ENCODE measurements at regions not wholly inside any gene's neighbourhood (a gene's known extent, or its start where the extent isn't known, plus 50 kb on each side); places are given as distances from the start of the nearest gene placed in this dataset.

- no peaks in the 10 kb centered on the region for H3K9me3 ChIP-seq (ENCODE audit: control insufficient read depth, low read length)
- no peak overlapping the region for H3K4me3 ChIP-seq (ENCODE audit: extremely low read depth, insufficient read depth, low read length, poor library complexity, severe bottlenecking)
- WGBS, 2 experiments (ENCODE audit: insufficient coverage in 2 of 2): 89 to 92% methylated on average over 4 to 6 of the region's 6 CpGs
- no peak overlapping the region for H3K27ac ChIP-seq (ENCODE audit: low read depth, low read length, severe bottlenecking)
- no peaks in the 10 kb centered on the region for H3K36me3 ChIP-seq (ENCODE audit: control insufficient read depth, insufficient read depth, low read length)
- H3K4me1 ChIP-seq (ENCODE audit: control insufficient read depth, insufficient read depth, low read length, poor library complexity, severe bottlenecking): peaks cover 5% of the 10 kb centered on the region
These were observed 221.7 kb downstream of the ZNF608 start for GRCh38 chr5:124524552-124525232.

GRCh38 chr5:124523897-124524296, 222.5 kb downstream of the ZNF608 start:
- WGBS, 2 experiments (ENCODE audit: insufficient coverage in 2 of 2): 80% methylated on average over 4 of the region's 5 CpGs; no CpG with 5 or more reads in 1 of the 2 experiments

GRCh38 chr5:124522992-124523391, 223.4 kb downstream of the ZNF608 start:
- WGBS, 2 experiments (ENCODE audit: insufficient coverage in 2 of 2): 77 to 100% methylated on average over 1 of the region's 1 CpG
- Histone ChIP-seq H3K4me3 (ENCODE audit: extremely low read depth, insufficient read depth, low read length, poor library complexity, severe bottlenecking) (no peak overlapping the region), H3K36me3 (ENCODE audit: control insufficient read depth, insufficient read depth, low read length) (no peaks in the 10 kb centered on the region), H3K9me3 (ENCODE audit: control insufficient read depth, low read length) (no peaks in the 10 kb centered on the region), H3K27ac (ENCODE audit: low read depth, low read length, severe bottlenecking) (no peak overlapping the region), H3K4me1 (ENCODE audit: control insufficient read depth, insufficient read depth, low read length, poor library complexity, severe bottlenecking) (peaks cover 11% of the 10 kb centered on the region)

More at GRCh38 chr5:124523897-124524296, 222.5 kb downstream of the ZNF608 start:
- H3K36me3 ChIP-seq (ENCODE audit: control insufficient read depth, insufficient read depth, low read length): no peaks in the 10 kb centered on the region
- no peak overlapping the region for H3K4me3 ChIP-seq (ENCODE audit: extremely low read depth, insufficient read depth, low read length, poor library complexity, severe bottlenecking)
- H3K9me3 ChIP-seq (ENCODE audit: control insufficient read depth, low read length): no peaks in the 10 kb centered on the region
- peaks cover 11% of the 10 kb centered on the region for H3K4me1 ChIP-seq (ENCODE audit: control insufficient read depth, insufficient read depth, low read length, poor library complexity, severe bottlenecking)
- H3K27ac ChIP-seq (ENCODE audit: low read depth, low read length, severe bottlenecking): no peak overlapping the region

GRCh38 chr5:124521461-124522230, 224.8 kb downstream of the ZNF608 start:
- Histone ChIP-seq H3K27ac (ENCODE audit: low read depth, low read length, severe bottlenecking) (no peak overlapping the region), H3K4me1 (ENCODE audit: control insufficient read depth, insufficient read depth, low read length, poor library complexity, severe bottlenecking) (peaks cover 11% of the 10 kb centered on the region), H3K4me3 (ENCODE audit: extremely low read depth, insufficient read depth, low read length, poor library complexity, severe bottlenecking) (no peak overlapping the region), H3K36me3 (ENCODE audit: control insufficient read depth, insufficient read depth, low read length) (no peaks in the 10 kb centered on the region), H3K9me3 (ENCODE audit: control insufficient read depth, low read length) (no peaks in the 10 kb centered on the region)
- WGBS, 2 experiments (ENCODE audit: insufficient coverage in 2 of 2): 87 to 95% methylated on average over 18 to 23 of the region's 34 CpGs

- H3K4me1 ChIP-seq (ENCODE audit: control insufficient read depth, insufficient read depth, low read length, poor library complexity, severe bottlenecking): peaks cover 11% of the 10 kb centered on the region
- no peaks in the 10 kb centered on the region for H3K9me3 ChIP-seq (ENCODE audit: control insufficient read depth, low read length)
- H3K27ac ChIP-seq (ENCODE audit: low read depth, low read length, severe bottlenecking): no peak overlapping the region
- 71 to 89% methylated on average over 1 to 2 of the region's 2 CpGs for WGBS, 2 experiments (ENCODE audit: insufficient coverage in 2 of 2)
- no peaks in the 10 kb centered on the region for H3K36me3 ChIP-seq (ENCODE audit: control insufficient read depth, insufficient read depth, low read length)
- no peak overlapping the region for H3K4me3 ChIP-seq (ENCODE audit: extremely low read depth, insufficient read depth, low read length, poor library complexity, severe bottlenecking)
These were observed 227.0 kb downstream of the ZNF608 start for GRCh38 chr5:124519396-124519795.

GRCh38 chr5:124516567-124516966, 229.9 kb downstream of the ZNF608 start:
- Histone ChIP-seq H3K36me3 (ENCODE audit: control insufficient read depth, insufficient read depth, low read length) (no peaks in the 10 kb centered on the region), H3K4me3 (ENCODE audit: extremely low read depth, insufficient read depth, low read length, poor library complexity, severe bottlenecking) (no peak overlapping the region), H3K27ac (ENCODE audit: low read depth, low read length, severe bottlenecking) (no peak overlapping the region), H3K4me1 (ENCODE audit: control insufficient read depth, insufficient read depth, low read length, poor library complexity, severe bottlenecking) (peaks cover 11% of the 10 kb centered on the region), H3K9me3 (ENCODE audit: control insufficient read depth, low read length) (no peaks in the 10 kb centered on the region)
- no CpG with 5 or more reads among the region's 2 CpGs for WGBS, 2 experiments (ENCODE audit: insufficient coverage in 2 of 2)

- no peak overlapping the region for H3K4me3 ChIP-seq (ENCODE audit: extremely low read depth, insufficient read depth, low read length, poor library complexity, severe bottlenecking)
- 88 to 100% methylated on average over 1 to 2 of the region's 3 CpGs for WGBS, 2 experiments (ENCODE audit: insufficient coverage in 2 of 2)
- H3K4me1 ChIP-seq (ENCODE audit: control insufficient read depth, insufficient read depth, low read length, poor library complexity, severe bottlenecking): peaks cover 11% of the 10 kb centered on the region
- no peaks in the 10 kb centered on the region for H3K9me3 ChIP-seq (ENCODE audit: control insufficient read depth, low read length)
- no peak overlapping the region for H3K27ac ChIP-seq (ENCODE audit: low read depth, low read length, severe bottlenecking)
- no peaks in the 10 kb centered on the region for H3K36me3 ChIP-seq (ENCODE audit: control insufficient read depth, insufficient read depth, low read length)
These were observed 230.8 kb downstream of the ZNF608 start for GRCh38 chr5:124515497-124516245.

- no peaks in the 10 kb centered on the region for H3K9me3 ChIP-seq (ENCODE audit: control insufficient read depth, low read length)
- H3K4me3 ChIP-seq (ENCODE audit: extremely low read depth, insufficient read depth, low read length, poor library complexity, severe bottlenecking): no peak overlapping the region
- peaks cover 8% of the 10 kb centered on the region for H3K4me1 ChIP-seq (ENCODE audit: control insufficient read depth, insufficient read depth, low read length, poor library complexity, severe bottlenecking)
- no peaks in the 10 kb centered on the region for H3K36me3 ChIP-seq (ENCODE audit: control insufficient read depth, insufficient read depth, low read length)
- no CpG with 5 or more reads among the region's 3 CpGs for WGBS, 2 experiments (ENCODE audit: insufficient coverage in 2 of 2)
- H3K27ac ChIP-seq (ENCODE audit: low read depth, low read length, severe bottlenecking): no peak overlapping the region
These were observed 231.5 kb downstream of the ZNF608 start for GRCh38 chr5:124514956-124515355.

GRCh38 chr5:124512952-124513632, 233.3 kb downstream of the ZNF608 start:
- Histone ChIP-seq H3K4me3 (ENCODE audit: extremely low read depth, insufficient read depth, low read length, poor library complexity, severe bottlenecking) (no peak overlapping the region), H3K36me3 (ENCODE audit: control insufficient read depth, insufficient read depth, low read length) (no peaks in the 10 kb centered on the region), H3K4me1 (ENCODE audit: control insufficient read depth, insufficient read depth, low read length, poor library complexity, severe bottlenecking) (no peaks in the 10 kb centered on the region), H3K27ac (ENCODE audit: low read depth, low read length, severe bottlenecking) (no peak overlapping the region), H3K9me3 (ENCODE audit: control insufficient read depth, low read length) (no peaks in the 10 kb centered on the region)
- 96 to 100% methylated on average over 3 to 4 of the region's 5 CpGs for WGBS, 2 experiments (ENCODE audit: insufficient coverage in 2 of 2)

- no peaks in the 10 kb centered on the region for H3K4me1 ChIP-seq (ENCODE audit: control insufficient read depth, insufficient read depth, low read length, poor library complexity, severe bottlenecking)
- H3K27ac ChIP-seq (ENCODE audit: low read depth, low read length, severe bottlenecking): no peak overlapping the region
- H3K9me3 ChIP-seq (ENCODE audit: control insufficient read depth, low read length): no peaks in the 10 kb centered on the region
- 82 to 94% methylated on average over 3 of the region's 3 CpGs for WGBS, 2 experiments (ENCODE audit: insufficient coverage in 2 of 2)
- no peaks in the 10 kb centered on the region for H3K36me3 ChIP-seq (ENCODE audit: control insufficient read depth, insufficient read depth, low read length)
- no peak overlapping the region for H3K4me3 ChIP-seq (ENCODE audit: extremely low read depth, insufficient read depth, low read length, poor library complexity, severe bottlenecking)
These were observed 234.2 kb downstream of the ZNF608 start for GRCh38 chr5:124512236-124512635.
